ENCODE measurements at regions not wholly inside any gene's neighbourhood (a gene's known extent, or its start where the extent isn't known, plus 50 kb on each side); places are given as distances from the start of the nearest gene placed in this dataset.
"Not testable (repeated sequence)": the region's sequence is repeated elsewhere in the genome, so short reads cannot be mapped to it uniquely, and the experiment has no call there.

DNA sequence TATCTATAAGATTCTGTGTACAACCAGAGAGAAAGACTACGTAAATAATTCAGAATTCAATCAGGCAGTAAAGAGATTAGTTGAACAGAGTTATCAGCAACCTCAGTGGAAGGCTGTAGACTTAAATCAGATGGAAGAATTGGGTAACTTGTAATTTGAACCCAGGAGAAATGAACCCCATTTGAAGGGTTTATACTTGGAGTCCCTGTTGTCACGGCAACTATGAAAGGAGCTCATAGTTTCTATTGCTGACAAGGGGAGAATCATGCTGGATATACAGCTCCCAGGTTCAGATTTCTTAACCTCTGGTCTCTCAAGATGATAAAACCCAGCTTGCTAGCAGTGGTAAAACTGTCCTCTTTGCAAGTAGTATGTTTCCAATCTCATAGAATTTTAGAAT, 54.4 kb upstream of the BMP4 start:
- no peaks in the 10 kb centered on the region for H3K9me3 ChIP-seq (ENCODE audit: control insufficient read depth, low read length)
- no peaks in the 10 kb centered on the region for H3K36me3 ChIP-seq (ENCODE audit: control insufficient read depth, insufficient read depth, low read length)
- no peak overlapping the region for H3K4me3 ChIP-seq (ENCODE audit: extremely low read depth, insufficient read depth, low read length, poor library complexity, severe bottlenecking)
- H3K4me1 ChIP-seq (ENCODE audit: control insufficient read depth, insufficient read depth, low read length, poor library complexity, severe bottlenecking) = no peaks in the 10 kb centered on the region
- 90 to 100% methylated on average over 1 to 2 of the region's 2 CpGs for WGBS, 2 experiments (ENCODE audit: insufficient coverage in 2 of 2)
- H3K27ac ChIP-seq (ENCODE audit: low read depth, low read length, severe bottlenecking) = no peak overlapping the region

DNA sequence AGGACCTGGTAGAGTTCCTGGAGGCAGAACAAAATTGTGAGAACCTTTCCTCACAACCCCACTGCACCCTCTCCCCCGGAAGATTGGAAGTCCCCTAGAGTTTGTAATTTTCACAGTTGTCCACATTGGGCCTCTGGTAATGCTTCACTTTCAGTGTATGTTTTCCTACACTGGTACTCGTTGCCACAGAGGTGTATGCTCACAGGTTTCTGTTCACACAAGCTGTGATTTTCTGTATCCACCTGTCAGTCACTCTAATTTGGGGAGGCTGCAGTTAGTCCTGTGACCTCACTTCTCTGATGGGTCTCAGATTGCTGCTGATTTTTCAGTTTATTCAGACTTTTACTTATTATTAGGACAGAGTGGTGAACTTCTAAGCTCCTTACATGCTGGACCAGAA, 66.4 kb upstream of the BMP4 start:
- Histone ChIP-seq H3K27ac (ENCODE audit: low read depth, low read length, severe bottlenecking) (no peak overlapping the region), H3K9me3 (ENCODE audit: control insufficient read depth, low read length) (no peaks in the 10 kb centered on the region), H3K36me3 (ENCODE audit: control insufficient read depth, insufficient read depth, low read length) (no peaks in the 10 kb centered on the region), H3K4me3 (ENCODE audit: extremely low read depth, insufficient read depth, low read length, poor library complexity, severe bottlenecking) (no peak overlapping the region), H3K4me1 (ENCODE audit: control insufficient read depth, insufficient read depth, low read length, poor library complexity, severe bottlenecking) (no peaks in the 10 kb centered on the region)
- 96 to 100% methylated on average over 2 of the region's 2 CpGs for WGBS, 2 experiments (ENCODE audit: insufficient coverage in 2 of 2)

DNA sequence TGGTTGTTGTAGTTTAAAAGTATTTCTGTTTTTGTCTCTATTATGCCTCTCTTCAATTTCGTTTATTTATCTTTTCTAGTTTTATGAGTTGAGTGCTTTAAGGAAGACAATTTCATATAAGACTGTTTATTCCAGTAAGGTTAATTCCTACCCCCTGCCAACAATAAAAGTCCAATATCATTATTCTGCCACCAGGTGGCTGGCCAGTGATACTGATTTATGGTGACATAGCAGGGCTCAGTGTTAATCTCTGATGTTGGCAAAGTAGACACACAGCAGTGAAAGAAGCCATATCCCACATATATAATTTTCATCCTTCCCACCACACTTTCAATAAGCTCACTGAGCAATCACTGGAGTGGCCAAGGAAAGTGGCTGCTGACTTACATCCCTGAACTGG, 69.0 kb upstream of the BMP4 start:
- H3K4me1 ChIP-seq (ENCODE audit: control insufficient read depth, insufficient read depth, low read length, poor library complexity, severe bottlenecking) = no peaks in the 10 kb centered on the region
- H3K4me3 ChIP-seq (ENCODE audit: extremely low read depth, insufficient read depth, low read length, poor library complexity, severe bottlenecking) = no peak overlapping the region
- no peaks in the 10 kb centered on the region for H3K9me3 ChIP-seq (ENCODE audit: control insufficient read depth, low read length)
- no CpG with 5 or more reads among the region's 1 CpG for WGBS, 2 experiments (ENCODE audit: insufficient coverage in 2 of 2)
- H3K27ac ChIP-seq (ENCODE audit: low read depth, low read length, severe bottlenecking) = no peak overlapping the region
- no peaks in the 10 kb centered on the region for H3K36me3 ChIP-seq (ENCODE audit: control insufficient read depth, insufficient read depth, low read length)

- H3K9me3 ChIP-seq (ENCODE audit: control insufficient read depth, low read length) = no peaks in the 10 kb centered on the region
- H3K36me3 ChIP-seq (ENCODE audit: control insufficient read depth, insufficient read depth, low read length) = no peaks in the 10 kb centered on the region
- WGBS, 2 experiments (ENCODE audit: insufficient coverage in 2 of 2) = 100% methylated on average over 1 of the region's 2 CpGs; no CpG with 5 or more reads in 1 of the 2 experiments
- no peak overlapping the region for H3K27ac ChIP-seq (ENCODE audit: low read depth, low read length, severe bottlenecking)
- H3K4me3 ChIP-seq (ENCODE audit: extremely low read depth, insufficient read depth, low read length, poor library complexity, severe bottlenecking) = no peak overlapping the region
- H3K4me1 ChIP-seq (ENCODE audit: control insufficient read depth, insufficient read depth, low read length, poor library complexity, severe bottlenecking) = no peaks in the 10 kb centered on the region
Measured at GRCh38 chr14:54026671-54027070, 70.0 kb upstream of the BMP4 start.

DNA sequence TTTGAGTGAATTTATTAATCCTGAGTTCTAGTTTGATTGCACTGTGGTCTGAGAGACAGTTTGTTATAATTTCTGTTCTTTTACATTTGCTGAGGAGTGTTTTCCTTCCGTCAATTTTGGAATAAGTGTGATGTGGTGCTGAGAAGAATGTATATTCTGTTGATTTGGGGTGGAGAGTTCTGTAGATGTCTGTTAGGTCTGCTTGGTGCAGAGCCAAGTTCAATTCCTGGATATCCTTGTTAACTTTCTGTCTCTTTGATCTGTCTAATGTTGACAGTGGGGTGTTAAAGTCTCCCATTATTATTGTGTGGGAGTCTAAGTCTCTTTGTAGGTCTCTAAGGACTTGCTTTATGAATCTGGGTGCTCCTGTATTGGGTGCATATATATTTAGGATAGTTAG, 74.4 kb upstream of the BMP4 start:
- not testable (repeated sequence) for H3K27ac ChIP-seq (ENCODE audit: low read depth, low read length, severe bottlenecking); H3K36me3 ChIP-seq (ENCODE audit: control insufficient read depth, insufficient read depth, low read length); H3K4me3 ChIP-seq (ENCODE audit: extremely low read depth, insufficient read depth, low read length, poor library complexity, severe bottlenecking); H3K4me1 ChIP-seq (ENCODE audit: control insufficient read depth, insufficient read depth, low read length, poor library complexity, severe bottlenecking); H3K9me3 ChIP-seq (ENCODE audit: control insufficient read depth, low read length)
- 80% methylated on average over 1 of the region's 1 CpG; no CpG with 5 or more reads in 1 of the 2 experiments for WGBS, 2 experiments (ENCODE audit: insufficient coverage in 2 of 2)

DNA sequence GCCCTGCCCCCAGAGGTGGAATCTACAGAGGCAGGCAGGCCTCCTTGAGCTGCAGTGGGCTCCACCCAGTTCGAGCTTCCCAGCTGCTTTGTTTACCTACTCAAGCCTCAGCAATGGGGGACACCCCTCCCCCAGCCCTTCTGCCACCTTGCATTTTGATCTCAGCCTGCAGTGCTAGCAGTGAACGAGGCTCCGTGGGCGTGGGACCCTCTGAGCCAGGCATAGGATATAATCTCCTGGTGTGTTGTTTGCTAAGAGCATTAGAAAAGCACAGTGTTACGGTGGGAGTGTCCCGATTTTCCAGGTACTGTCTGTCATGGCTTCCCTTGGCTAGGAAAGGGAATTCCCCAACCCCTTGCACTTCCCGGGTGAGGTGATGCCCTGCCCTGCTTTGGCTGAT, 76.7 kb upstream of the BMP4 start:
- 85 to 93% methylated on average over 5 to 6 of the region's 7 CpGs for WGBS, 2 experiments (ENCODE audit: insufficient coverage in 2 of 2)
- H3K4me1 ChIP-seq (ENCODE audit: control insufficient read depth, insufficient read depth, low read length, poor library complexity, severe bottlenecking) = not testable (repeated sequence)

DNA sequence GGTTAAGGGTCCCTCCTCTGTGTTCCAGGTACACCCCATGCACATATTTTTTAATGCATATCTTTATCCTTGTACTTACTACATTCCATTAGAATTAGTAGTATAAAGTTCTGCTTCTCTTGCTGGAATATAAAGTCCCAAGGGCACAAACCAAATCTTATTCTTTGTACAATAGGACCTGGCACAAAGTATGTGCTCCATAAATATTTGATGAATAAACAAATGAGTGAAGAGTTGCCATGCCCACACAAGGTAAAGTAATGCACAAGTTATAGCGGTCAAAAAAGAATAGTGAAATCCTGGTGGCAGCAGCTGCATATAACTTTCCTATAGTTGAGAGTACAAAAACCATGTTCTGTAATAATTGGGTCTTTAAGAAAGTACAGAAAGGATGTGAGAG, 82.1 kb upstream of the BMP4 start:
- Histone ChIP-seq H3K27ac (ENCODE audit: low read depth, low read length, severe bottlenecking) (no peak overlapping the region), H3K4me1 (ENCODE audit: control insufficient read depth, insufficient read depth, low read length, poor library complexity, severe bottlenecking) (no peaks in the 10 kb centered on the region), H3K9me3 (ENCODE audit: control insufficient read depth, low read length) (peaks cover 7% of the 10 kb centered on the region), H3K4me3 (ENCODE audit: extremely low read depth, insufficient read depth, low read length, poor library complexity, severe bottlenecking) (no peak overlapping the region), H3K36me3 (ENCODE audit: control insufficient read depth, insufficient read depth, low read length) (no peaks in the 10 kb centered on the region)
- WGBS, 2 experiments (ENCODE audit: insufficient coverage in 2 of 2) = 88 to 100% methylated on average over 1 of the region's 1 CpG

More for the DNA sequence above, 76.7 kb upstream of the BMP4 start:
- H3K9me3 ChIP-seq (ENCODE audit: control insufficient read depth, low read length); H3K4me3 ChIP-seq (ENCODE audit: extremely low read depth, insufficient read depth, low read length, poor library complexity, severe bottlenecking); H3K36me3 ChIP-seq (ENCODE audit: control insufficient read depth, insufficient read depth, low read length); H3K27ac ChIP-seq (ENCODE audit: low read depth, low read length, severe bottlenecking): not testable (repeated sequence)

DNA sequence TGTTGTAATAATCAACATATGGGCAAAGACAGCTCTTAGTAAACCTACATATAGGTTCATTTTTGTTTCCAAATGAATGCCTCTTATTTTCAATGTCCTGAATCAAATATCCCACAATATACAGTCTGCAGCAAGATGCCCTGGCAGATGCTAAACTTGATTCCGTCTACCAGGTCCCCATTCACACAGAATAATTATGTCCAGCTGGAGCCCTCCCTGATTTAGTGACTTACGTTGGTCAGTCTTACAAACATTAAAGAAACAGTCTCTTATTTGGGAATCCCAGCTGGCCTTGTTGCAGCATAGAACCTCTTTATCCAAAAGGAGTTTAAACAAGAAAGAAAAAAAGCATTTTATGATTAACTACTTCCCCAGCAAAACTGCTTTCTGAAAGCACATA, 82.7 kb upstream of the BMP4 start:
- Histone ChIP-seq H3K4me3 (ENCODE audit: extremely low read depth, insufficient read depth, low read length, poor library complexity, severe bottlenecking) (no peak overlapping the region), H3K27ac (ENCODE audit: low read depth, low read length, severe bottlenecking) (no peak overlapping the region), H3K36me3 (ENCODE audit: control insufficient read depth, insufficient read depth, low read length) (no peaks in the 10 kb centered on the region), H3K4me1 (ENCODE audit: control insufficient read depth, insufficient read depth, low read length, poor library complexity, severe bottlenecking) (no peaks in the 10 kb centered on the region), H3K9me3 (ENCODE audit: control insufficient read depth, low read length) (peaks cover 7% of the 10 kb centered on the region)
- 87 to 90% methylated on average over 2 of the region's 2 CpGs for WGBS, 2 experiments (ENCODE audit: insufficient coverage in 2 of 2)

DNA sequence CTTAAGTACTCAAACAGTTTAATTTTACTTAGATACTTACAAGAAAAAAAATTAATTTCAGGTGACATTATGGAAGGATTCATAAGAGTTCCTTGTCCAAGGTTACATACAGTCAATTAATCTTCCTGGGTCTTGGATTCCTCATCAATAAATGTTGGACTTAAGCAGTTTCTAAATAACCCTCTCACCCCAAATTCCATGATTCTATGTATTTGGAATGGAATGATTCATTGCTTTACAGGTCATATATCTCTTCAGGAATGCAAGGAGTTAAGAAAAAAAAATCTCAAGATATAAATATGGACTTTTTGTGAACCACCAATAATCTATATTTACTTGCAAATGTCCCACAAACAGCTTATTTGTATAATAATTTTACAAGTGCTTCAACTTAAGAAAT, 84.2 kb upstream of the BMP4 start:
- H3K4me1 ChIP-seq (ENCODE audit: control insufficient read depth, insufficient read depth, low read length, poor library complexity, severe bottlenecking) = no peaks in the 10 kb centered on the region
- no peak overlapping the region for H3K27ac ChIP-seq (ENCODE audit: low read depth, low read length, severe bottlenecking)
- no peaks in the 10 kb centered on the region for H3K36me3 ChIP-seq (ENCODE audit: control insufficient read depth, insufficient read depth, low read length)
- H3K4me3 ChIP-seq (ENCODE audit: extremely low read depth, insufficient read depth, low read length, poor library complexity, severe bottlenecking) = no peak overlapping the region
- no peaks in the 10 kb centered on the region for H3K9me3 ChIP-seq (ENCODE audit: control insufficient read depth, low read length)

- Histone ChIP-seq H3K4me3 (ENCODE audit: extremely low read depth, insufficient read depth, low read length, poor library complexity, severe bottlenecking) (no peak overlapping the region), H3K27ac (ENCODE audit: low read depth, low read length, severe bottlenecking) (no peak overlapping the region), H3K9me3 (ENCODE audit: control insufficient read depth, low read length) (no peaks in the 10 kb centered on the region), H3K4me1 (ENCODE audit: control insufficient read depth, insufficient read depth, low read length, poor library complexity, severe bottlenecking) (no peaks in the 10 kb centered on the region), H3K36me3 (ENCODE audit: control insufficient read depth, insufficient read depth, low read length) (no peaks in the 10 kb centered on the region)
- 40 to 59% methylated on average over 1 to 3 of the region's 3 CpGs for WGBS, 2 experiments (ENCODE audit: insufficient coverage in 2 of 2)
Measured at GRCh38 chr14:54046250-54046649, 89.6 kb upstream of the BMP4 start.

DNA sequence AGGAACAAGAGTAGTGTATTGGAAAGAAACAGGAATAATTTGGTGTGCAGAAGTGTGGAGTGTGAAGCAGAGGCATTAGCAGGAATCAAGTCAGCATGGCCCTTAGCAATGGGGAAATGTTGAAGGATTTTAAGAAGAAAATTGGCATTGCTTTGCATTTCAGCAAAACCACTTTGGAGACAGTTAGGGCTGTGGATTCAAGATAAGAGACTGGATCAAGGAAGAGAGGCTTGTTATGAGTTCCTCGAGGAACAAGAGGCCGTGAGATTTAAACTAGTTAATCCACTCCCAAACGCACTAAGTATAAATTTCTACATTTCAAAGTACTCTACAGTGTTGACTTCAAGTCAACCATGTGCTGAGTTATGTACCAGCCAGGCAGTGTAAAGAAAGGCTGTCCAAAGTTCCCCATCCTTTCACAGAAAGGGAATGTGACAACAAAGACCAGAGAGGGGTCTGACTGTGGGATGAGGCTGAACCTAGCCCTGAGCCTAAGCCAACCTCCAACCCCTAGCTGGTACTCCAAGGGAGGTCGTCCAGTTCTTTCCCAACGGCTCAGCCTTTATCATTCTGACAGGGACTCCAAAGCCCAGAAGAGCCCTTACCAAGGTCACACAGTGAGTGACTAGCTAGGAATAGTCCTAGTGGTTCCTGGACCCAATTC, 91.2 kb upstream of the BMP4 start:
- H3K4me3 ChIP-seq (ENCODE audit: extremely low read depth, insufficient read depth, low read length, poor library complexity, severe bottlenecking) = no peak overlapping the region
- no peaks in the 10 kb centered on the region for H3K36me3 ChIP-seq (ENCODE audit: control insufficient read depth, insufficient read depth, low read length)
- 75 to 100% methylated on average over 2 to 3 of the region's 5 CpGs for WGBS, 2 experiments (ENCODE audit: insufficient coverage in 2 of 2)
- no peaks in the 10 kb centered on the region for H3K9me3 ChIP-seq (ENCODE audit: control insufficient read depth, low read length)
- H3K27ac ChIP-seq (ENCODE audit: low read depth, low read length, severe bottlenecking) = no peak overlapping the region
- no peaks in the 10 kb centered on the region for H3K4me1 ChIP-seq (ENCODE audit: control insufficient read depth, insufficient read depth, low read length, poor library complexity, severe bottlenecking)
